Coronary artery (tissue), 2 donors: ENCODE measurements at regions not wholly inside any gene's neighbourhood (a gene's known extent, or its start where the extent isn't known, plus 50 kb on each side); places are given as distances from the start of the nearest gene placed in this dataset.

Experiments used
- DNase-seq: peaks from one replicate; pipeline ENCODE4 v3.0.0-alpha.2; 2017; ENCODE audit warnings: low spot score
- H3K27ac ChIP-seq, 2 donors: fragments of 200-600 bp; sonication (generic); one replicate each; pipeline ENCODE4 v1.5.1; 2016 to 2019
- H3K4me3 ChIP-seq: fragments of 200-600 bp; sonication (generic); 2 replicates; pipeline ENCODE4 v1.5.1; 2016; ENCODE audit warnings: mild to moderate bottlenecking, moderate library complexity
- CTCF ChIP-seq: fragments of 200-600 bp; sonication (generic); IDR thresholded peaks from one replicate; pipeline ENCODE4 v1.5.1; 2019; ENCODE audit warnings: antibody characterized with exemption

GRCh38 chr17:36661047-36661666 lies 59.8 kb downstream of the MRM1 start:
- no peak overlapping the region for H3K27ac ChIP-seq
- no peak overlapping the region for H3K4me3 ChIP-seq
- TF ChIP-seq CTCF: no peak
- DNase-seq: no peak

DNA sequence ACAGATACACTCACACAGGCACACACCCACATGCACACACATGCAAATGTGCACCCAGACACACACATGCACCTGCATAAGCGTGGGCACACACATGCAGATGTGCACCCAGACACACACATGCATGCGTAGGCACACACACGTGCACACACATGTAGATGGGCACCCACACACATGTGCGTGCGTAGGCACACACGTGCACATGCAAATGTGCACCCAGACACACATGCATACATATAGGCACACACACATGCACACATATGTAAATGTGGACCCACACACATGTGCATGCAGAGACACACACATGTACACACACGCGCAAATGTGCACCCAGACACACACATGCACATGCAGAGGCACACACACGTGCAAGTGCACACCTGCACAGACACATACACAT lies 60.3 kb downstream of the MRM1 start:
- Histone ChIP-seq H3K27ac (no peak overlapping the region), H3K4me3 (no peak overlapping the region)
- DNase-seq: no peak
- TF ChIP-seq CTCF: no peak

DNA sequence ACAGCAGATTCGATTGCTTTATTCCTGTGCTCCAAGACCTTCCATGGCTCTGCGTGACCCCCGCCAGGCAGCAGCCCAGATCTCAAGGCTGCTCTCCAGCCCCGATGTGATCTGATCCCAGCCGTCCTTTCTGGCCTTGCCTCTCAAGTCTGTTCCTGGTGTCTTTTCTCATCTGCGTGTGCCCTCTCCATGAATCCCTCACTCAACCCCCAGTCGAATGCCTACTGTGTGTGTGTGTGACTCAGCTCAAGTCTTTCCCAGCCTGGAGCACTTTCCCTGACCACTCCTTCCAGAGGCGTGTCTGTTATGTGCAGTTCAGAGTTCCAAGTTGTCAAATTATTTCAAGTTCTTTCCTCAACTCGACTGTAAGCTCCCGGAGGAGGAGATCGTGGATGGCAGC lies 64.0 kb downstream of the MRM1 start:
- no peak for DNase-seq
- Histone ChIP-seq H3K27ac (no peak overlapping the region), H3K4me3 (no peak overlapping the region)
- TF ChIP-seq CTCF: no peak

DNA sequence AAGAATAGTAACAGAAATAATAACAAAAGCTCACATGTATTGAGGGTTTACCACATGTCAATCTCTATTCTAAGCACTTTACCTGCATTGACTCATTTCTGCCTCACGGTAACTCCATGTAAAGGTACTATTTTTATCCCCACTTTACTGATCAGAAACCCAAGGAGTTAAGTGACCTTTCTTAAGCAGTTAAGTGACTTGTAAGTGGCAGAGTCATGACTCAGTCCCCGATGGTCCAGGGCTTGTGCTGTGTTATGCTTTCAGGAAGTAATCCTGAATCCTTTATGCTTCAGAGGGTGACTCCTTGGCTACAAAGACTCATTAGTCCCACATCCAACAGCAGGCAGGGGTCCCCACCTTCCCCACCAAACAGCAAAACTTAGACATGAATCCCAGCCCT lies 66.5 kb downstream of the MRM1 start:
- no peak overlapping the region for H3K4me3 ChIP-seq
- no peak overlapping the region for H3K27ac ChIP-seq
- TF ChIP-seq CTCF: no peak
- no peak for DNase-seq

GRCh38 chr17:36668824-36669223 lies 67.4 kb downstream of the MRM1 start:
- TF ChIP-seq CTCF: no peak
- no peak overlapping the region for H3K27ac ChIP-seq
- no peak for DNase-seq
- H3K4me3 ChIP-seq: no peak overlapping the region

GRCh38 chr17:36671144-36671543 lies 69.8 kb downstream of the MRM1 start:
- TF ChIP-seq CTCF: no peak
- no peak for DNase-seq
- no peak overlapping the region for H3K27ac ChIP-seq

DNA sequence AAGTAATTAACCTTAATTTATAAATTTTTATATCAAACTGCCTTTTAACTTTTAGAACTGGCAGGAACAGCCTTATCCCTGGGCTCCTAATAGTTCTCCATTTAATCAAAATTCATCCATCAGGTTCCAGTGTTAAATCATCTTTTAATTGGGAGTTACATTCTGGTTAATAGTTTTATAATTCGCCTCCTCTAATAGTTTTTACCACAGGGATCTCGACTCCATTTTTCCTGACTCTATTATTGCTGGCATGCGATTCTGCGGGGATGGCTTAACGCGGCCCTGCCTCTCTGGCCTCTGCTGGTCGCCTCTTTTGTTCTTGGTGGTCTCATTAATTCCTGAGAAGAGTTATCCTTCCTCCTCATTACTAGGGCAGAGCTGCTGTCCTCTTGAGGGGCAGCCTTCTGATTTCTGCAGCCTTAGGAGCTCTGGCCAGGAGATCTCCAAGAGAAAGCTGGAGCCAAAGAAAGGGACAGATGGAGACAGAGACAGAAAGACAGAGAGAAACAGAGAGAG lies 71.1 kb downstream of the MRM1 start:
- TF ChIP-seq CTCF: no peak
- Histone ChIP-seq H3K27ac (no peak overlapping the region), H3K4me3 (no peak overlapping the region)
- no peak for DNase-seq

More at GRCh38 chr17:36671144-36671543, 69.8 kb downstream of the MRM1 start:
- no peak overlapping the region for H3K4me3 ChIP-seq
